Activated naive CD8-positive, alpha-beta T cell (primary cell): ENCODE measurements at regions not wholly inside any gene's neighbourhood (a gene's known extent, or its start where the extent isn't known, plus 50 kb on each side); places are given as distances from the start of the nearest gene placed in this dataset.

Experiments used
- H3K27ac Mint-ChIP-seq: one replicate; pipeline ENCODE4 v1.8.0; 2021; ENCODE audit warnings: mixed read lengths
- H3K27me3 Mint-ChIP-seq: one replicate; pipeline ENCODE4 v1.8.0; 2021; ENCODE audit warnings: mixed read lengths
- H3K36me3 Mint-ChIP-seq: one replicate; pipeline ENCODE4 v1.8.0; 2021; ENCODE audit warnings: mixed read lengths
- H3K4me1 Mint-ChIP-seq: one replicate; pipeline ENCODE4 v1.8.0; 2021; ENCODE audit warnings: low read depth, mixed read lengths
- H3K4me3 Mint-ChIP-seq: one replicate; pipeline ENCODE4 v1.8.0; 2021; ENCODE audit warnings: mild to moderate bottlenecking, mixed read lengths
- H3K9me3 Mint-ChIP-seq: one replicate; pipeline ENCODE4 v1.8.0; 2021; ENCODE audit warnings: low read depth, mixed read lengths

DNA sequence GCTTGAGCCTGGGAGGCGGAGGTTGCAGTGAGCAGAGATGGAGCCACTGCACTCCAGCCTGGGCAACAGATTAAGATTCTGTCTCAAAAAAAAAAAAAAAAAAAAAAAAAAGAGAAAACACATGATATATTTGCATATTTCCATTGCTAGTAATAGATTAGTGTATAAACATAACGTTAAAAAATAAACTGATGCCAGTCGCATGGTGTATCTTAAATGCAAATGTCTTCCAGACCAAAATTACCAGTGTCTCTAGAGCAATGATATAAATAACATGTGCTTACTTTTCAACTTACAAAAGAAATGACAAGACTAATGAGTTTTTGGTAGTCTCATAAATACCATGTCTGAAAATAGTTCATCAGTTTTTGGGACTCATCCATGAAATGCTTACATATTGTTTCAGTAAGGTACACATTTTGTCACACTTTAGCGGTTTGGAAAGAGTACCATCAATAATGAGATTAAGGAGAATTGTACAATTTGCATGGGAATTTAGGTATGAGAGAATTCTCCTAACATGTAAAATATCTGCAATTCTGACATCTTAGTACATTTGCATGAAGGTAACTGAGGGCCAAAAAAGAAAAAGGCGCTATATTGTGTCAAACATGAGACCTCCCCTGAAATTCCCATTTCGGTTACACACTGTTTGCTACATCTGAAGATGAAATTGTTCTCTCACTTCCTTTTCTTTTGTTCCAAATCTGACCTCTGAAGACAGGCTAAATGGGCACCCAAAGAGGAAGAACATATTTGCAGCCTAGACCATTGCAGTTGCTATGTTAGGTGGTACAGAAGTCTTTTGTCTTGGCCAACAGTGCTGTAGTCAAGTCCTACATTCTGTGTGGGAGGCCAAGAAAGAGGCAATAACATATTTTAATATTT lies 51.5 kb upstream of the PIP4K2A start:
- H3K27ac Mint-ChIP-seq: no peak overlapping the region

DNA sequence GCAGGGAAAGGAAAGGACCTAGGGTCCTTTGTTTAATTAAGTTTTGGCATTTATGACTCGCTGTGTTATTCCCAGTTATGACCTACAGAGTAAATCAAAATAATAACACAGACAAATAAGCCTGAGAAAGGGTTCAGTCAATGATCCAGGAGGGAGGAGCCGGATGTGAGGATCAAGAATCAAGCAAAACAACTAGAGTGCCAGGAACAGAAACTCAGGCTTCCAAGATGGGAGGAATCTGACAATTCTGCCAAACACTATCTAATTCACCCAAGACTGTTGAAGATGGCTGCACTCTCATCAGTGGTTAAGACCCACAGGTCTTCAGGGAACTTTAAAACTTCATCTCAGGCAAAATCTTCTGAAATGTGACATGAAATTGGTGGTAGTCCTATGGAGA lies 50.3 kb upstream of the PIP4K2A start:
- Mint-ChIP-seq H3K27me3 (no peaks in the 10 kb centered on the region), H3K36me3 (no peaks in the 10 kb centered on the region), H3K27ac (no peak overlapping the region), H3K9me3 (peaks cover 4% of the 10 kb centered on the region), H3K4me1 (no peaks in the 10 kb centered on the region), H3K4me3 (no peak overlapping the region)

More for the DNA sequence above, 51.5 kb upstream of the PIP4K2A start:
- H3K4me1 Mint-ChIP-seq: no peaks in the 10 kb centered on the region
- peaks cover 8% of the 10 kb centered on the region for H3K9me3 Mint-ChIP-seq
- no peaks in the 10 kb centered on the region for H3K36me3 Mint-ChIP-seq
- no peaks in the 10 kb centered on the region for H3K27me3 Mint-ChIP-seq
- H3K4me3 Mint-ChIP-seq: no peak overlapping the region
